ENCODE measurements at regions not wholly inside any gene's neighbourhood (a gene's known extent, or its start where the extent isn't known, plus 50 kb on each side); places are given as distances from the start of the nearest gene placed in this dataset.

DNA sequence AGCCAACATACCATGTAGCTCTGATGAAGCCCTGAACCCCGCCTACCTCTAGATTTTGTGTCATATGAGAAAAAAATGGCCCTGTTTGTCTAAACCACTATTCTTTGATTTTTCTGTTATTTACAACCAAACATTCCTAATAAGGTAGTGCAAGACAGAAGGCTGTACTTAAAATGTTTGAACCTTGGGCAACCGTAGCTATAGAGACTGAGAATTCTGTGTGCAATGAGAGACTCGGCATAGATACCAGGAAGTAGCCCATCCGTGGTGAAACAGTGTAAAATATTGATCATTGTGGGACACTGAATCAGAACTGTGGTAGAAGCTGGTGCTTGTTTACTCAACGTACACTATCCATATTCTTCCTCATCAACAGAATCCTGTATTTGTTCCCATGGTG is 86.5 kb upstream of the TMCC3 start:
- DNase-seq, result no peak
- Histone ChIP-seq H3K27me3 (no peaks in the 10 kb centered on the region), H3K36me3 (no peaks in the 10 kb centered on the region), H3K4me3 (no peak overlapping the region), H3K27ac (no peak overlapping the region), H3K9me3 (no peaks in the 10 kb centered on the region), H3K4me1 (no peaks in the 10 kb centered on the region)
- TF ChIP-seq POLR2AphosphoS5 (IDR thresholded peaks at IDR 0.05) (no peak), POLR2A (IDR thresholded peaks at IDR 0.05) (no peak), EP300 (IDR thresholded peaks at IDR 0.05) (no peak)
- TF ChIP-seq, protein P1, sequence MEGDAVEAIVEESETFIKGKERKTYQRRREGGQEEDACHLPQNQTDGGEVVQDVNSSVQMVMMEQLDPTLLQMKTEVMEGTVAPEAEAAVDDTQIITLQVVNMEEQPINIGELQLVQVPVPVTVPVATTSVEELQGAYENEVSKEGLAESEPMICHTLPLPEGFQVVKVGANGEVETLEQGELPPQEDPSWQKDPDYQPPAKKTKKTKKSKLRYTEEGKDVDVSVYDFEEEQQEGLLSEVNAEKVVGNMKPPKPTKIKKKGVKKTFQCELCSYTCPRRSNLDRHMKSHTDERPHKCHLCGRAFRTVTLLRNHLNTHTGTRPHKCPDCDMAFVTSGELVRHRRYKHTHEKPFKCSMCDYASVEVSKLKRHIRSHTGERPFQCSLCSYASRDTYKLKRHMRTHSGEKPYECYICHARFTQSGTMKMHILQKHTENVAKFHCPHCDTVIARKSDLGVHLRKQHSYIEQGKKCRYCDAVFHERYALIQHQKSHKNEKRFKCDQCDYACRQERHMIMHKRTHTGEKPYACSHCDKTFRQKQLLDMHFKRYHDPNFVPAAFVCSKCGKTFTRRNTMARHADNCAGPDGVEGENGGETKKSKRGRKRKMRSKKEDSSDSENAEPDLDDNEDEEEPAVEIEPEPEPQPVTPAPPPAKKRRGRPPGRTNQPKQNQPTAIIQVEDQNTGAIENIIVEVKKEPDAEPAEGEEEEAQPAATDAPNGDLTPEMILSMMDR (IDR thresholded peaks at IDR 0.05), result no peak
- intact Hi-C loops (cut with DNase I), result no loop called here
- 89 to 92% methylated on average over 5 of the region's 5 CpGs for WGBS, 2 donors

DNA sequence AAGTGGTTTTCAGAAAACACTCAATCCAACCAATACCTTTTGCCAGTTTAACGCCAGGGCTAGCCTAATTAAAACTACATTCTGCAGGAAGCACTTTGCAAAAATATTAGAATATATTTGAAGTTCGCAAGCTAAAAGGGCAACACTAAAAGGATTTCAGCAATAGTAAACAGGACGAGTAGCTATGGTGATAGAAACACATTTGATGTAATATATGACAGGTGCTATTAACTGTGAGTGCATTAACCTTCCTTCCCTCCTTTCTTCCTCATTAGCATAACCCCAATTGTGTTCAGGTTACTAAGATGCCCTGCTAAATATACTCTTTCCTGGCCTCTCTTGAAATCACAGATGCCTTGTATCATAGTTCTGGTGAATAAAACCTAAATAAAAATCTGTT is 85.6 kb upstream of the TMCC3 start:
- H3K27ac ChIP-seq, result no peak overlapping the region
- no peak for DNase-seq
- TF ChIP-seq POLR2AphosphoS5 (IDR thresholded peaks at IDR 0.05), result no peak
- no peak for TF ChIP-seq EP300 (IDR thresholded peaks at IDR 0.05)
- TF ChIP-seq, protein P1 (IDR thresholded peaks at IDR 0.05), result no peak
- no peak for TF ChIP-seq POLR2A (IDR thresholded peaks at IDR 0.05)
- intact Hi-C loops (cut with DNase I), result no loop called here
- WGBS, 2 donors, result 78 to 85% methylated on average over 3 of the region's 3 CpGs
- no peak overlapping the region for H3K4me3 ChIP-seq
- no peaks in the 10 kb centered on the region for H3K36me3 ChIP-seq
- H3K9me3 ChIP-seq, result no peaks in the 10 kb centered on the region
- no peaks in the 10 kb centered on the region for H3K27me3 ChIP-seq
- H3K4me1 ChIP-seq, result no peaks in the 10 kb centered on the region

DNA sequence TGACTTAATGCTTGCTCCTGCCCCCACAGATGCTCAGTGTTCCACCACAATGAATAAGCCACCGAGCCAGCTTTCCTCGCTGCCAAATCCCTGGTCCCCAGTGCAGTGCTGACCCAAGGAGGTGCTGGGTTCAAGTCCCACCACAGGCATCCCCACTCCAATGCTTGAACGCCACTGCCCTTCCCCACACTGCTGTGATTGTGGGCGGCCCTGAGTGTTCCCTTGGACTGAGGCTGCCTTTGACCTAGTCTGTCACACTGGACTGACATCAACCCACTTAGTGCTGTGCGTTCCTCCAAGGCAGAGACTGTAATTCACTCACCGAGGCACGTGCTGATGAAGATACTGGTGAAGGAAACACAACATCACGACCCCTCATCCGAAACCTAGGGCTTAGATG is 83.4 kb upstream of the TMCC3 start:
- 90 to 94% methylated on average over 9 of the region's 9 CpGs for WGBS, 2 donors
- Histone ChIP-seq H3K4me1 (no peaks in the 10 kb centered on the region), H3K27ac (no peak overlapping the region), H3K4me3 (no peak overlapping the region), H3K9me3 (no peaks in the 10 kb centered on the region), H3K27me3 (no peaks in the 10 kb centered on the region), H3K36me3 (no peaks in the 10 kb centered on the region)
- no peak for DNase-seq
- TF ChIP-seq POLR2A (IDR thresholded peaks at IDR 0.05), result no peak
- TF ChIP-seq POLR2AphosphoS5 (IDR thresholded peaks at IDR 0.05), result no peak
- no peak for TF ChIP-seq EP300 (IDR thresholded peaks at IDR 0.05)
- TF ChIP-seq, protein P1 (IDR thresholded peaks at IDR 0.05), result no peak
- intact Hi-C loops (cut with DNase I), result no loop called here

DNA sequence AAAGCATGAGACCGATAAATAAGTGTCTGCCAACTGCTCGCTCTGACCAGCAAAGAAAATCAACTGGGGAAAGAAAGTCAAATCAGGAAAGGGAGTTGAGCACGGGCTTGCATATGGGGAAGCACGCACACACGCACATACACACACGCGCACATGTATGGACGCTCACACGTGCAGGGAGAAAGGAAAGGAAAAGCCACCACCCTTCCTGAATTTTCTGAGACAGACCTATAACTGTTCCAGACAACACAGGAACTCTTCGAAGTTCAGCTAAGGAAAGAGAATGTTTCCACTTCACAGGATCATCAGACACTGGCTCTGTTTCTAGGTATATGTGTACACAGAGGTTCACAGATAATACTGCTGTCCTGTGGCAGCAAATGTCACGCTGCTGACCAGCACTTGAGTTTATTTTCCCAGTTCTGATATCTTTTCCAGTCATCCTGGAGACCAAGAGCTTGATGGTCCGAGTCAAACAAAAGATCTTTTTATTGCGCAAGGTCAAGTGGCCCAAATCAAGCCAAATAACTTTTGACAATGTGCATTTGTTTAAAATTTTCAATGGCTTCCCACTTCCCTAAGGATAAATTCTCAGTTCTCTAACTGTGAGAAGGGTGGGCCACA is 82.1 kb upstream of the TMCC3 start:
- H3K36me3 ChIP-seq, result no peaks in the 10 kb centered on the region
- no peaks in the 10 kb centered on the region for H3K9me3 ChIP-seq
- H3K4me3 ChIP-seq, result no peak overlapping the region
- WGBS, 2 donors, result 71 to 79% methylated on average over 13 of the region's 13 CpGs
- intact Hi-C loops (cut with DNase I), result no loop called here
- no peaks in the 10 kb centered on the region for H3K27me3 ChIP-seq
- H3K4me1 ChIP-seq, result no peaks in the 10 kb centered on the region
- DNase-seq, result no peak
- no peak overlapping the region for H3K27ac ChIP-seq
- TF ChIP-seq EP300 (IDR thresholded peaks at IDR 0.05) (no peak), POLR2AphosphoS5 (IDR thresholded peaks at IDR 0.05) (no peak), POLR2A (IDR thresholded peaks at IDR 0.05) (no peak)
- TF ChIP-seq, protein P1 (IDR thresholded peaks at IDR 0.05), result no peak
